ENCODE measurements at regions not wholly inside any gene's neighbourhood (a gene's known extent, or its start where the extent isn't known, plus 50 kb on each side); places are given as distances from the start of the nearest gene placed in this dataset.

GRCh38 chr7:45242698-45243097, 85.1 kb downstream of the RAMP3 start:
- FAIRE-seq = no peak
- H3K9ac ChIP-seq (ENCODE audit: control insufficient read depth, extremely low read depth, insufficient read depth, low read length) = no peak overlapping the region
- dilution Hi-C loops (cut with MboI; ENCODE audit: extremely low pct_ligation_motif_present, low sequenced_read_pairs) = no loop called here
- H3K4me2 ChIP-seq (ENCODE audit: control insufficient read depth, extremely low read depth, insufficient read depth, low read depth, low read length) = no peak overlapping the region
- H3K4me1 ChIP-seq (ENCODE audit: control insufficient read depth, extremely low read depth, insufficient read depth, low read length) = peaks cover 39% of the 10 kb centered on the region
- H3K9me1 ChIP-seq (ENCODE audit: control insufficient read depth, extremely low read depth, insufficient read depth, low read length) = no peaks in the 10 kb centered on the region
- no peaks in the 10 kb centered on the region for H3K79me2 ChIP-seq (ENCODE audit: control insufficient read depth, insufficient read depth, low read length)
- peaks cover 3% of the 10 kb centered on the region for H3K27me3 ChIP-seq (ENCODE audit: control insufficient read depth, extremely low read depth, insufficient read depth, low read length)
- H3K9me3 ChIP-seq (ENCODE audit: control insufficient read depth, low read depth, low read length) = no peaks in the 10 kb centered on the region
- no peak for DNase-seq (ENCODE audit: low read depth, low spot score)
- no peak overlapping the region for H2AFZ ChIP-seq (ENCODE audit: control insufficient read depth, low read length)
- H3K27ac ChIP-seq (ENCODE audit: control insufficient read depth, insufficient read depth, low read length) = no peak overlapping the region
- no peak overlapping the region for H3K4me3 ChIP-seq (ENCODE audit: control insufficient read depth in 2 of 3, extremely low read depth in 1 of 3, insufficient read depth in 2 of 3, low read depth in 1 of 3, low read length in 3 of 3)
- no peaks in the 10 kb centered on the region for H4K20me1 ChIP-seq (ENCODE audit: control insufficient read depth, extremely low read depth, insufficient read depth, low read length)
- no peaks in the 10 kb centered on the region for H3K36me3 ChIP-seq (ENCODE audit: control insufficient read depth in 2 of 2, extremely low read depth in 1 of 2, insufficient read depth in 2 of 2, low read length in 2 of 2)
- TF ChIP-seq CTCF (optimal IDR thresholded peaks at IDR 0.05 in 1 of 3, IDR thresholded peaks at IDR 0.05 in 1 of 3, conservative IDR thresholded peaks at IDR 0.05 in 1 of 3; ENCODE audit: extremely low read depth in 1 of 3, insufficient read depth in 2 of 3, low read length in 3 of 3) (no peak), EZH2 (IDR thresholded peaks at IDR 0.05; ENCODE audit: low read length) (no peak)

- no peak for FAIRE-seq
- H3K9me3 ChIP-seq (ENCODE audit: control insufficient read depth, low read depth, low read length) = no peaks in the 10 kb centered on the region
- dilution Hi-C loops (cut with MboI; ENCODE audit: extremely low pct_ligation_motif_present, low sequenced_read_pairs) = no loop called here
Observed at GRCh38 chr7:45244981-45245380, 87.4 kb downstream of the RAMP3 start.

More at GRCh38 chr7:45244981-45245380, 87.4 kb downstream of the RAMP3 start:
- H3K27ac ChIP-seq (ENCODE audit: control insufficient read depth, insufficient read depth, low read length) = no peak overlapping the region
- H3K9ac ChIP-seq (ENCODE audit: control insufficient read depth, extremely low read depth, insufficient read depth, low read length) = no peak overlapping the region
- no peaks in the 10 kb centered on the region for H3K79me2 ChIP-seq (ENCODE audit: control insufficient read depth, insufficient read depth, low read length)
- no peaks in the 10 kb centered on the region for H3K9me1 ChIP-seq (ENCODE audit: control insufficient read depth, extremely low read depth, insufficient read depth, low read length)
- TF ChIP-seq EZH2 (IDR thresholded peaks at IDR 0.05; ENCODE audit: low read length) (no peak), CTCF (optimal IDR thresholded peaks at IDR 0.05 in 1 of 3, IDR thresholded peaks at IDR 0.05 in 1 of 3, conservative IDR thresholded peaks at IDR 0.05 in 1 of 3; ENCODE audit: extremely low read depth in 1 of 3, insufficient read depth in 2 of 3, low read length in 3 of 3) (no peak)
- H3K36me3 ChIP-seq (ENCODE audit: control insufficient read depth in 2 of 2, extremely low read depth in 1 of 2, insufficient read depth in 2 of 2, low read length in 2 of 2) = no peaks in the 10 kb centered on the region
- H4K20me1 ChIP-seq (ENCODE audit: control insufficient read depth, extremely low read depth, insufficient read depth, low read length) = no peaks in the 10 kb centered on the region
- H3K4me3 ChIP-seq (ENCODE audit: control insufficient read depth in 2 of 3, extremely low read depth in 1 of 3, insufficient read depth in 2 of 3, low read depth in 1 of 3, low read length in 3 of 3) = no peak overlapping the region
- DNase-seq (ENCODE audit: low read depth, low spot score) = no peak
- H3K4me1 ChIP-seq (ENCODE audit: control insufficient read depth, extremely low read depth, insufficient read depth, low read length) = peaks cover 18% of the 10 kb centered on the region
- H2AFZ ChIP-seq (ENCODE audit: control insufficient read depth, low read length) = no peak overlapping the region
- H3K27me3 ChIP-seq (ENCODE audit: control insufficient read depth, extremely low read depth, insufficient read depth, low read length) = peaks cover 3% of the 10 kb centered on the region
- no peak overlapping the region for H3K4me2 ChIP-seq (ENCODE audit: control insufficient read depth, extremely low read depth, insufficient read depth, low read depth, low read length)

Measured in keratinocyte (primary cell).